HG02870 (cell line): ENCODE measurements at regions not wholly inside any gene's neighbourhood (a gene's known extent, or its start where the extent isn't known, plus 50 kb on each side); places are given as distances from the start of the nearest gene placed in this dataset.

Source experiments
- ATAC-seq: cut with Tn5 transposase; IDR thresholded peaks from one replicate; pipeline ENCODE4 v1.9.1; 2021; ENCODE audit warnings: mild to moderate bottlenecking, moderate library complexity; ENCODE audit not compliant: unreplicated experiment

- no peak for ATAC-seq
Measured at GRCh38 chr15:46207341-46207740, 572.5 kb downstream of the SQOR start.

GRCh38 chr15:46213551-46213950 lies 578.7 kb downstream of the SQOR start:
- no peak for ATAC-seq

- ATAC-seq: no peak
Measured at GRCh38 chr15:46222826-46223225, 588.0 kb downstream of the SQOR start.

- ATAC-seq: no peak
Measured at GRCh38 chr15:46229263-46229662, 594.4 kb downstream of the SQOR start.

GRCh38 chr15:46231786-46232185 lies 597.0 kb downstream of the SQOR start:
- ATAC-seq: no peak

GRCh38 chr15:46232471-46232870 lies 597.6 kb downstream of the SQOR start:
- ATAC-seq: no peak

- no peak for ATAC-seq
Measured at GRCh38 chr15:46242935-46243334, 608.1 kb downstream of the SQOR start.

- ATAC-seq: no peak
Measured at GRCh38 chr15:46251903-46252302, 617.1 kb downstream of the SQOR start.

GRCh38 chr15:46258056-46258455 lies 623.2 kb downstream of the SQOR start:
- ATAC-seq: no peak

- ATAC-seq: no peak
Measured at GRCh38 chr15:46260937-46261336, 626.1 kb downstream of the SQOR start.

- no peak for ATAC-seq
Measured at GRCh38 chr15:46265664-46266347, 631.0 kb downstream of the SQOR start.

GRCh38 chr15:46266661-46267060 lies 631.8 kb downstream of the SQOR start:
- no peak for ATAC-seq

GRCh38 chr15:46270481-46271147 lies 635.8 kb downstream of the SQOR start:
- ATAC-seq: no peak

- no peak for ATAC-seq
Measured at GRCh38 chr15:46275701-46276100, 640.9 kb downstream of the SQOR start.

- ATAC-seq: no peak
Measured at GRCh38 chr15:46277451-46277850, 642.6 kb downstream of the SQOR start.

GRCh38 chr15:46278062-46278461 lies 643.2 kb downstream of the SQOR start:
- no peak for ATAC-seq

GRCh38 chr15:46278486-46279090 lies 643.8 kb downstream of the SQOR start:
- ATAC-seq: no peak

- ATAC-seq: no peak
Measured at GRCh38 chr15:46280762-46281542, 646.1 kb downstream of the SQOR start.

GRCh38 chr15:46293550-46293949 lies 658.7 kb downstream of the SQOR start:
- no peak for ATAC-seq

GRCh38 chr15:46296002-46296401 lies 661.2 kb downstream of the SQOR start:
- ATAC-seq: no peak

- ATAC-seq: no peak
Measured at GRCh38 chr15:46296797-46297196, 662.0 kb downstream of the SQOR start.
